A549 (cell line): ENCODE measurements at regions not wholly inside any gene's neighbourhood (a gene's known extent, or its start where the extent isn't known, plus 50 kb on each side); places are given as distances from the start of the nearest gene placed in this dataset.

Experiments used
- CTCF ChIP-seq: fragments of >200 bp; sonication (Bioruptor Twin); formaldehyde crosslinking; IDR thresholded peaks from 3 replicates; pipeline ENCODE4 v1.5.1; 2016
- EP300 ChIP-seq, 2 experiments: fragments of >200 bp; sonication (Bioruptor Twin); formaldehyde crosslinking; IDR thresholded peaks; 2 replicates in 1 of 2; 3 replicates in 1 of 2; pipeline ENCODE4 v1.6.1; 2016 to 2017
- FOXS1 ChIP-seq: fragments of 250-450 bp; sonication (Bioruptor Pico); IDR thresholded peaks from 2 replicates; pipeline ENCODE4 v1.5.0; 2020; ENCODE audit warnings: mild to moderate bottlenecking, moderate library complexity
- GATA3 ChIP-seq: IDR thresholded peaks from 2 replicates; pipeline ENCODE4 v1.6.1; 2012; ENCODE audit warnings: borderline replicate concordance
- JUN ChIP-seq, 2 experiments: fragments of >200 bp; sonication (Bioruptor Twin); formaldehyde crosslinking; IDR thresholded peaks; 2 replicates in 1 of 2; 3 replicates in 1 of 2; pipeline ENCODE4 v1.6.1; 2016 to 2017
- KDM5A ChIP-seq: fragments of 200-600 bp; sonication (generic); IDR thresholded peaks from 2 replicates; pipeline ENCODE4 v1.6.1; 2016; ENCODE audit warnings: antibody characterized with exemption, mild to moderate bottlenecking
- MAX ChIP-seq: IDR thresholded peaks from 2 replicates; pipeline ENCODE4 v1.6.1; 2012
- MYC ChIP-seq: IDR thresholded peaks from 2 replicates; pipeline ENCODE4 v1.6.1; 2012; ENCODE audit warnings: mild to moderate bottlenecking, inconsistent platforms, low read length, improper control_type of control experiment, borderline replicate concordance
- PBX3 ChIP-seq: IDR thresholded peaks from 2 replicates; pipeline ENCODE4 v1.6.1; 2012
- PHF8 ChIP-seq: fragments of 200-600 bp; sonication (generic); IDR thresholded peaks from 2 replicates; pipeline ENCODE4 v1.6.1; 2016; ENCODE audit warnings: low read depth, mild to moderate bottlenecking, antibody characterized with exemption, moderate library complexity, borderline replicate concordance
- POLR2A ChIP-seq: IDR thresholded peaks from 2 replicates; pipeline ENCODE4 v1.6.1; 2012; ENCODE audit warnings: mild to moderate bottlenecking, low read length
- RCOR1 ChIP-seq: fragments of 150-350 bp; IDR thresholded peaks from 2 replicates; pipeline ENCODE4 v1.6.1; 2014; ENCODE audit warnings: antibody characterized with exemption, low read length, low read depth
- TFCP2L1 ChIP-seq: fragments of 250-450 bp; sonication (Bioruptor Pico); IDR thresholded peaks from 2 replicates; pipeline ENCODE4 v1.5.0; 2021; ENCODE audit warnings: mild to moderate bottlenecking

GRCh38 chr22:27670701-27671412 is 130.7 kb downstream of the MN1 start:
- TF ChIP-seq GATA3 (no peak), TFCP2L1 (CRISPR knock-in tag) (no peak), FOXS1 (no peak), PBX3 (no peak), CTCF (no peak), MYC (no peak), EP300 (IDR thresholded peaks at IDR 0.05) (no peak), MAX (no peak), PHF8 (no peak), RCOR1 (no peak), JUN (IDR thresholded peaks at IDR 0.05) (no peak), KDM5A (no peak), POLR2A (no peak)
